ENCODE measurements at regions not wholly inside any gene's neighbourhood (a gene's known extent, or its start where the extent isn't known, plus 50 kb on each side); places are given as distances from the start of the nearest gene placed in this dataset.

DNA sequence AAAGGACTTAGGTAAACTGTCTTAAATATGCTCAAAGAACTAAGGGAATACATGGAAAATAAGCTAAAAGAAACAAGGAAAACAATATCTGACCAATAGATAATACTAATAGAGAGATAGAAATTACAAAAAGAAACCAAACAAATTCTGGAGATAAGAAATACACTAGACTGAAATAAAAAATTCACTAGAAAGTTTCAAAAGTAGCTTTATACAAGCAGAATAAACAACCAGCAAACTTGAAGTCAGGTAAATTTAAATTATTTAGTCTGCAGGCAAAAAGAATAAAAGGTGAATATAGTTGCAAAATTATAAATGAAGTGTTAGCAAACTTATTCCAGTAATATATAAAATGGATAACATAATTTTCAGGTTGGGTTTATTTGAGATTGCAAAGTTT is 760.9 kb upstream of the INTU start:
- TF ChIP-seq, protein P1, sequence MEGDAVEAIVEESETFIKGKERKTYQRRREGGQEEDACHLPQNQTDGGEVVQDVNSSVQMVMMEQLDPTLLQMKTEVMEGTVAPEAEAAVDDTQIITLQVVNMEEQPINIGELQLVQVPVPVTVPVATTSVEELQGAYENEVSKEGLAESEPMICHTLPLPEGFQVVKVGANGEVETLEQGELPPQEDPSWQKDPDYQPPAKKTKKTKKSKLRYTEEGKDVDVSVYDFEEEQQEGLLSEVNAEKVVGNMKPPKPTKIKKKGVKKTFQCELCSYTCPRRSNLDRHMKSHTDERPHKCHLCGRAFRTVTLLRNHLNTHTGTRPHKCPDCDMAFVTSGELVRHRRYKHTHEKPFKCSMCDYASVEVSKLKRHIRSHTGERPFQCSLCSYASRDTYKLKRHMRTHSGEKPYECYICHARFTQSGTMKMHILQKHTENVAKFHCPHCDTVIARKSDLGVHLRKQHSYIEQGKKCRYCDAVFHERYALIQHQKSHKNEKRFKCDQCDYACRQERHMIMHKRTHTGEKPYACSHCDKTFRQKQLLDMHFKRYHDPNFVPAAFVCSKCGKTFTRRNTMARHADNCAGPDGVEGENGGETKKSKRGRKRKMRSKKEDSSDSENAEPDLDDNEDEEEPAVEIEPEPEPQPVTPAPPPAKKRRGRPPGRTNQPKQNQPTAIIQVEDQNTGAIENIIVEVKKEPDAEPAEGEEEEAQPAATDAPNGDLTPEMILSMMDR (IDR thresholded peaks at IDR 0.05; ENCODE audit: low read depth, low read length, poor library complexity, severe bottlenecking) = no peak
- TF ChIP-seq EZH2phosphoT487 (IDR thresholded peaks at IDR 0.05; ENCODE audit: borderline replicate concordance, low read length) = no peak
